ES-I3 (cell line): ENCODE measurements at regions not wholly inside any gene's neighbourhood (a gene's known extent, or its start where the extent isn't known, plus 50 kb on each side); places are given as distances from the start of the nearest gene placed in this dataset.
"Not testable (repeated sequence)": the region's sequence is repeated elsewhere in the genome, so short reads cannot be mapped to it uniquely, and the experiment has no call there.

Source experiments
- H3K36me3 ChIP-seq: 2 replicates; pipeline ENCODE4 v1.6.1; 2013; ENCODE audit warnings: mild to moderate bottlenecking, low read length, control low read depth, moderate library complexity; ENCODE audit not compliant: insufficient read depth
- H3K4me1 ChIP-seq: 2 replicates; pipeline ENCODE4 v1.6.1; 2013; ENCODE audit warnings: mild to moderate bottlenecking, control low read depth, low read length; ENCODE audit not compliant: insufficient read depth
- H3K9ac ChIP-seq: 2 replicates; pipeline ENCODE4 v1.6.1; 2013; ENCODE audit warnings: low read depth, mild to moderate bottlenecking, low read length, moderate library complexity
- H3K9me3 ChIP-seq: 2 replicates; pipeline ENCODE4 v1.6.1; 2013; ENCODE audit warnings: mild to moderate bottlenecking, low read length, moderate library complexity; ENCODE audit not compliant: control insufficient read depth, insufficient read depth

DNA sequence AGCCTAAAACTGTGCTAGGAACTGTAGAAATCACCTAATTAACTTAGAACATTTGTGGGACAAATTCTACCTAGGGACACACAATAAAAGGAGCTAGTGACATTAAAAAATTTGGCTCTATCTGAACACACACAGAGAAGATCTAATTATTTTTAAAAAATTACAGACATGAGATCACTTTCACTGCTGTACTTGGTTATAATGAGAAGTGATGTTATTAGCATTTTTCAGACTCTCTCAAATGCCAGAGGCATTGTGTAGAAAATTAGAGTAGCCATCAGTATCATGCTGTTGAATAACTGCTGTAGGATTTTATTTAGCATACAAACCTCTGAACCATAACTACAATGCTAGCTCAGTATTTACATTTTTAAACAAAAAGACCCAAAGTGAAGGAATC lies 109.1 kb upstream of the ANK2 start:
- Histone ChIP-seq H3K4me1 (no peaks in the 10 kb centered on the region), H3K9ac (no peak overlapping the region), H3K36me3 (no peaks in the 10 kb centered on the region; the same call in none of the 2 replicates), H3K9me3 (no peaks in the 10 kb centered on the region)

DNA sequence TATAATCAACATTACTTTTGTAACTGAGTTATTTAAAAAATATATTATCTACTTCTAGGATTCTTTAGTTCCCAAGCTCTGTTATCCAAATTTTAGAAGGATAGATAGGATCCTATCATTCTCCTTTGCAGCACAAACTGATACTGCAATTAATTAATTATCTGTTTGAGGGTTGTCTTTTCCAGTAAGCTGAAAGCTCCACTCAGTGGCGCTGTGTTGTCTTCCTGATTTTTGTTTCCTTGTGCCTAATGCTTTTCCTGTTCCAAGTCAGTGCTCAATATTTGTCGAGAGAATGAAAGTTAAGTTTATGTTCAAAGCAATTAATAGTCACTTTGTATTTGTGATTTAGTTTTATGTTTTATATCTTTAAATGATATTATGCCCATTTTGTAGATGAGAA lies 107.4 kb upstream of the ANK2 start:
- no peaks in the 10 kb centered on the region for H3K9me3 ChIP-seq
- no peak overlapping the region for H3K9ac ChIP-seq
- H3K4me1 ChIP-seq = no peaks in the 10 kb centered on the region

DNA sequence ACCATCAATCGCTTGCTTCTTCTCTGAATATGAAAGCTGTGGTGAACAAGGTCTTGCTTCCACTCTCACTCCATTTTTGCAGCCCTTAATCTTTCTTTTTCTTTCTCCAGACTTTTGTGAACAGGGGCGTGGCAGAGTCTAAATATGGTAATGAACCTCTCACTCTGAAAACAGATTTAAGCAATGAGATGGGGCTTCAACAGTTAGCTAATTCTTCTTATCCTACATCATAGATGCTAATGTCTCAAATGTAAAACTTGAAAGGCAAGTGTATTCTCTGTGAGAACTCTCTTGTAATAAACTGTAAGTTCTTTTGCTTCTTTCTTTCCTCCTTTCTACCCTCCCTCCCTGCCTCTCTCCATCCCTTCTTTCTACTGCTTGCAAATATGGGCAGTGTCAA lies 106.5 kb upstream of the ANK2 start:
- no peaks in the 10 kb centered on the region for H3K4me1 ChIP-seq
- no peak overlapping the region for H3K9ac ChIP-seq
- no peaks in the 10 kb centered on the region; the same call in none of the 2 replicates for H3K36me3 ChIP-seq
- H3K9me3 ChIP-seq = no peaks in the 10 kb centered on the region

More for the DNA sequence above, 107.4 kb upstream of the ANK2 start:
- H3K36me3 ChIP-seq = no peaks in the 10 kb centered on the region; the same call in none of the 2 replicates

GRCh38 chr4:112944006-112944405 lies 105.4 kb upstream of the ANK2 start:
- Histone ChIP-seq H3K4me1 (no peaks in the 10 kb centered on the region), H3K9me3 (no peaks in the 10 kb centered on the region), H3K9ac (no peak overlapping the region), H3K36me3 (no peaks in the 10 kb centered on the region; the same call in none of the 2 replicates)

- Histone ChIP-seq H3K9me3 (no peaks in the 10 kb centered on the region), H3K9ac (no peak overlapping the region), H3K4me1 (no peaks in the 10 kb centered on the region), H3K36me3 (no peaks in the 10 kb centered on the region; the same call in none of the 2 replicates)
Observed at GRCh38 chr4:112946127-112946526, 103.3 kb upstream of the ANK2 start.

GRCh38 chr4:112947616-112948015 lies 101.8 kb upstream of the ANK2 start:
- no peaks in the 10 kb centered on the region; the same call in none of the 2 replicates for H3K36me3 ChIP-seq
- no peaks in the 10 kb centered on the region for H3K9me3 ChIP-seq
- H3K4me1 ChIP-seq = no peaks in the 10 kb centered on the region
- no peak overlapping the region for H3K9ac ChIP-seq

DNA sequence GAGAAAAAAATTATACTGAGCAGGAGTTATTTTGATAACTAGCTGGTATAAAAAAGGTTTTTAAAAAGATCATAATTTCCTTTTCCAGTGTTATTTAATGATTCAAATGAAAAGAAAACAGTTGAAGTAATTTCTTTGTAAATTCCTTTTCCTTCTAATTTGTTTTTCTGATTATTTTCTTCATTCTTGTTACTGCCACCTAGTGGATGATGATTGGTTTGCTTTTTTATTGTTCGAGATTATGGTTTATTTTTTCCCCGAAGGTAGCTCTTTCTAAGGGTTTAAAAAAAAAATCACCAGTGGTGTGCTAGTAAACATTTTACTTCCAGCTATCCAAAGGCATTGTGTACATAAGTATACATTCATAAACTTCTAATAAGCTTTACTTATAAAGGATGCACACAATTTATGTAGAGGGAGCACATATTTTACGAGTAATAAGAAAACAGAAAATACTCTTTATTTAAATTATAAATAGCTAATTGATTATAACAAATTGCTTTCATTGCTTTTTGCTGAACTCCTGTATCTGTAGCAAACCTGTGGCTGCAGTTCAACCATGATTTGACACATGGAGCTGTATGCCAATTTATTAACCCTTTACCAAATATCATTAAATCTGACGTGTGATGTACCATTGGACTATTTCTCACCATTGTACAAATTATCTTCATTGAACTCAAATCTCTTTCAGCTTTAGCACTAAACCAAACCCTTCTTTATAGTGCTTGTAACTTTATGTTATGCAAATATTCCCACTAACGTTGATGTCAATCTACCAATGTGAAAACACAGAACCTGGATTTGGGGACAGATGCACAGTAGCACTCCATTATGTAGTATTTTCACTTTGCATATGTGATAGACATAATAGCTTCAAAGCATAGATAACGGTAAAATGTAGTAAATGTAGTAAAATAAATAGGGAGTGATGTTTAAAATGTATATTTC lies 97.8 kb upstream of the ANK2 start:
- no peak overlapping the region for H3K9ac ChIP-seq
- no peaks in the 10 kb centered on the region for H3K36me3 ChIP-seq
- peaks cover under 1% of the 10 kb centered on the region; the same call in 1 of the 2 replicates for H3K9me3 ChIP-seq
- no peaks in the 10 kb centered on the region; the same call in 1 of the 2 replicates for H3K4me1 ChIP-seq

DNA sequence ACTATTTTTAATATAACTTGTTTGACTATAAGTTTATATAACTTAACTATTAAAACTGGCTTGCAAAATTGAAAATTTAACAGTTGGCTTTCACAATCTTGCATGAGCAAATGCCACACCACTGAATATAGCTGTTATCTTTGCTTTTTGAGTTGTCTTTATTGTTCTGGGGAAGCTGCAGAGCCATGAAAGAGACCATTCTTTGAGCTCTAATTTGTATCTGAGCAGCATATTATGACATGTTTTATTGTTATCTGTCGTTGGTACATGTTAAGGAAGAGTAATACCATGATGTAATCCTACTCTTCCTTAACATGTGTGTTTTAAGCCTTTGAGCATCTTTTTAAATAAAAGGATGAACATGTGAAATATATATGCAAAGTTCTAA lies 97.1 kb upstream of the ANK2 start:
- H3K4me1 ChIP-seq = no peaks in the 10 kb centered on the region; the same call in 1 of the 2 replicates

DNA sequence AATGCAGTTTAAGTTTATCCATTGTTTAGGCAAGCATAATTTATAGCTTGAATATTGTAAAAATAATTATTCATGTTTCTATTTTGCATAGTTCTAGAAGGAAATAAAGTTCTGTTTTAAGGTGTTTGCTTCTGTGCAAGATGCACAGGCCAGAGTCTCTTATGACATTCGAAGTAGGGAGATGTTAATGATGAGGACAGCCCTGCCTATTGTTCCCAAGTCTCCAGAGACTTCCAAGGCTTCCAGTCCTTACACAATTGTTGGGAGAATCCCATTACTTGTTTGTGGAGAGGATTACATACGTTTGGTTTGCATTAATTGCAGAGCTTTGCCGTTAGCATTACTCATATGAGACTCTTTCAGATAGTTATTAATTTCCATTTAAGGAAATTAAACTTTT lies 96.2 kb upstream of the ANK2 start:
- no peak overlapping the region for H3K9ac ChIP-seq
- no peaks in the 10 kb centered on the region for H3K36me3 ChIP-seq
- peaks cover 2% of the 10 kb centered on the region; the same call in 1 of the 2 replicates for H3K9me3 ChIP-seq
- H3K4me1 ChIP-seq = no peaks in the 10 kb centered on the region; the same call in 1 of the 2 replicates

More for the DNA sequence above, 97.1 kb upstream of the ANK2 start:
- Histone ChIP-seq H3K9me3 (peaks cover 2% of the 10 kb centered on the region; the same call in 1 of the 2 replicates), H3K36me3 (no peaks in the 10 kb centered on the region), H3K9ac (no peak overlapping the region)

DNA sequence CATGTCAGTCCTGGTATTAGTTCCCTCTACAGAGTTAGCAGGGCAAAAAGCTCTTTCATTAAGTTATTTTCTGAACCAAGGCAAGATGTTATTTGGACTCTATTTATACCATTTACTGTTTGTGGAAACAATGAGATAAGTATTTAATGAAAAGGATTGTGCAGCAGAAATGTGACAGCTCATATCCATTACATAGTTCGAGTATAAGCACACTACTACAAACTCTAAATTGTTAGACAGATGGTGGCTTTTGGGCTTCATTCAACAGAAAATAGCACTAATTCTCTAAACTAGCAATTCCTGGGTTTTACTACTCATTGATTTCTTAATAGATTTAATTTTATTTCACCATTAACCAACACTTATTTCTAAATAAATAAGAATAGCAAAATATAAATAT lies 95.2 kb upstream of the ANK2 start:
- no peak overlapping the region for H3K9ac ChIP-seq
- peaks cover 2% of the 10 kb centered on the region; the same call in 1 of the 2 replicates for H3K9me3 ChIP-seq
- H3K36me3 ChIP-seq = no peaks in the 10 kb centered on the region
- no peaks in the 10 kb centered on the region; the same call in 1 of the 2 replicates for H3K4me1 ChIP-seq

GRCh38 chr4:112956484-112956896 lies 93.0 kb upstream of the ANK2 start:
- H3K9ac ChIP-seq = no peak overlapping the region
- H3K4me1 ChIP-seq = no peaks in the 10 kb centered on the region; the same call in 1 of the 2 replicates
- peaks cover 3% of the 10 kb centered on the region; the same call in 1 of the 2 replicates for H3K36me3 ChIP-seq
- H3K9me3 ChIP-seq = peaks cover 2% of the 10 kb centered on the region; the same call in 1 of the 2 replicates

DNA sequence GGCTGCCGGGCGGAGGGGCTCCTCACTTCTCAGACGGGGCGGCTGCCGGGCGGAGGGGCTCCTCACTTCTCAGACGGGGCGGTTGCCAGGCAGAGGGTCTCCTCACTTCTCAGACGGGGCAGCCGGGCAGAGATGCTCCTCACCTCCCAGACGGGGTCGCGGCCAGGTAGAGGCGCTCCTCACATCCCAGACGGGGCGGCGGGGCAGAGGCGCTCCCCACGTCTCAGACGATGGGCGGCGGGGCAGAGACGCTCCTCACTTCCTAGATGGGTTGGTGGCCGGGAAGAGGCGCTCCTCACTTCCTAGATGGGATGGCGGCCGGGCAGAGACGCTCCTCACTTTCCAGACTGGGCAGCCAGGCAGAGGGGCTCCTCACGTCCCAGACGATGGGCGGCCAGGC lies 91.7 kb upstream of the ANK2 start:
- not testable (repeated sequence) for H3K36me3 ChIP-seq, H3K9me3 ChIP-seq, H3K9ac ChIP-seq, H3K4me1 ChIP-seq

DNA sequence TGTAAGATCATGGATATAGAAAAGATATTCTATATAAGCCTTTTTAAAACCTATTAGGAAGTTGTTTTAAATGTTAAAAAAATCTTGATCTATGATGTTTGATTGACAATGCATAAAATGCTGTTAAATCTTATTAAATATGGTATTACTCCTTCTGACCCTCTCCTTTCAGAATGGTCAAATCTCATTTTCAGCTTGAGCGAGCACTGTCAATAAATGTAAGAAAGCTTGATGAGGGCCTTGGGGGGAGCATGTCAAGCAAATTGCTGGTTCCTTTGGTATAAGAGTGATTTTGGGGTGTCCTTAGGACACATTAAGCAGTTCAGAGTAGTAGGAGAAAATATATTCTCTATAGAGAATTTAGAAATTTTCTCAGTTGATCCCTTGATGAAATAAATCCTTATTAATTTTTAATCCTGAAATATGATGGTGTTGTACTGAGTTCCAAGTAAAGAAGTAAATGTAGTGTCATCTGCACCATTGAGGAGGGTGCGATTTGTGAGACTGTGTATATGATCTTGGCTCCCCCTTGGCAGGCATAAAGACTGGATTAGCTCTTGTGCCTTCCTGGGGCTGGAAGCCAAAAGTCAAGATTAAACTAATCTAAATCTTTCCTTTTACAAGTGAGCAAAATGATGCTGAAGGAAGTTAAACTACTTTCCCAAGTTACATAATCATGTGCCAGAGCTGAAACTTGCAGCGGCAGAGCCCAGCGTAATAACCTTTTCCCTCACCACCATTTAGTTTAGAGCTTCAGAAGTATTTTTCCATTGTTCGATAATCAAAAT lies 82.6 kb upstream of the ANK2 start:
- no peak overlapping the region for H3K9ac ChIP-seq
- H3K36me3 ChIP-seq = no peaks in the 10 kb centered on the region
- H3K9me3 ChIP-seq = no peaks in the 10 kb centered on the region
- H3K4me1 ChIP-seq = no peaks in the 10 kb centered on the region

GRCh38 chr4:112968451-112969159 lies 80.8 kb upstream of the ANK2 start:
- H3K36me3 ChIP-seq = no peaks in the 10 kb centered on the region
- peaks cover 2% of the 10 kb centered on the region; the same call in 1 of the 2 replicates for H3K4me1 ChIP-seq
- no peak overlapping the region for H3K9ac ChIP-seq
- H3K9me3 ChIP-seq = no peaks in the 10 kb centered on the region
